Keratinocyte (primary cell): ENCODE measurements at regions not wholly inside any gene's neighbourhood (a gene's known extent, or its start where the extent isn't known, plus 50 kb on each side); places are given as distances from the start of the nearest gene placed in this dataset.

Experiments
- DNase-seq: peaks from one replicate; pipeline ENCODE4 v3.0.0-alpha.2; 2011; ENCODE audit warnings: low read depth, missing footprints, low spot score
- FAIRE-seq: peaks from 2 replicates; lab custom pipeline; 2011; peaks lifted over from hg19 to GRCh38; lab: Jason Lieb, UNC
- H2AFZ ChIP-seq: 2 replicates; pipeline ENCODE4 v1.6.0; 2012; ENCODE audit warnings: low read length, control low read depth, inconsistent platforms; ENCODE audit not compliant: control insufficient read depth
- H3K27ac ChIP-seq: 2 replicates; pipeline ENCODE4 v1.5.1; 2011; ENCODE audit warnings: low read length; ENCODE audit not compliant: control insufficient read depth, insufficient read depth
- H3K27me3 ChIP-seq: 3 replicates; pipeline ENCODE4 v1.6.0; 2011; ENCODE audit warnings: low read length; ENCODE audit not compliant: control insufficient read depth, insufficient read depth; ENCODE audit errors: extremely low read depth
- H3K36me3 ChIP-seq, 2 experiments: 2 replicates in 1 of 2; 3 replicates in 1 of 2; pipeline ENCODE4 v1.5.1; 2011; ENCODE audit warnings: low read length in 2 of 2, mild to moderate bottlenecking in 1 of 2; ENCODE audit not compliant: control insufficient read depth in 2 of 2, insufficient read depth in 2 of 2; ENCODE audit errors: extremely low read depth in 1 of 2
- H3K4me1 ChIP-seq: 3 replicates; pipeline ENCODE4 v1.5.1; 2011; ENCODE audit warnings: low read length; ENCODE audit not compliant: control insufficient read depth, insufficient read depth; ENCODE audit errors: extremely low read depth
- H3K4me2 ChIP-seq: 3 replicates; pipeline ENCODE4 v1.6.0; 2011; ENCODE audit warnings: low read depth, low read length; ENCODE audit not compliant: control insufficient read depth, insufficient read depth; ENCODE audit errors: extremely low read depth
- H3K4me3 ChIP-seq, 3 experiments: fragments of 200-600 bp in 1 of 3; sonication (generic) in 1 of 3; 2 replicates in 2 of 3; 3 replicates in 1 of 3; pipeline ENCODE4 v1.5.1; 2011 to 2016; ENCODE audit warnings: low read length in 3 of 3, mild to moderate bottlenecking in 3 of 3, control low read depth in 2 of 3, inconsistent platforms in 1 of 3, low read depth in 1 of 3, mixed read lengths in 1 of 3, mixed run types in 1 of 3, moderate library complexity in 1 of 3; ENCODE audit not compliant: control insufficient read depth in 2 of 3, insufficient read depth in 2 of 3; ENCODE audit errors: extremely low read depth in 1 of 3
- H3K79me2 ChIP-seq: 2 replicates; pipeline ENCODE4 v1.6.0; 2012; ENCODE audit warnings: low read length; ENCODE audit not compliant: control insufficient read depth, insufficient read depth
- H3K9ac ChIP-seq: 3 replicates; pipeline ENCODE4 v1.6.0; 2011; ENCODE audit warnings: low read length; ENCODE audit not compliant: control insufficient read depth, insufficient read depth; ENCODE audit errors: extremely low read depth
- H3K9me1 ChIP-seq: 3 replicates; pipeline ENCODE4 v1.6.0; 2011; ENCODE audit warnings: low read length; ENCODE audit not compliant: control insufficient read depth, insufficient read depth; ENCODE audit errors: extremely low read depth
- H3K9me3 ChIP-seq: 2 replicates; pipeline ENCODE4 v1.5.1; 2012; ENCODE audit warnings: low read depth, low read length; ENCODE audit not compliant: control insufficient read depth
- H4K20me1 ChIP-seq: 3 replicates; pipeline ENCODE4 v1.6.0; 2011; ENCODE audit warnings: low read length; ENCODE audit not compliant: control insufficient read depth, insufficient read depth; ENCODE audit errors: extremely low read depth
- CTCF ChIP-seq, 3 experiments: IDR thresholded peaks in 1 of 3; conservative IDR thresholded peaks in 1 of 3; optimal IDR thresholded peaks in 1 of 3; 2 replicates in 2 of 3; 3 replicates in 1 of 3; pipeline versions ENCODE3 to v1.5.1; 2011; ENCODE audit warnings: low read length in 3 of 3, mild to moderate bottlenecking in 3 of 3, moderate library complexity in 2 of 3, control low read depth in 1 of 3, inconsistent platforms in 1 of 3; ENCODE audit not compliant: insufficient read depth in 2 of 3; ENCODE audit errors: extremely low read depth in 1 of 3
- EZH2 ChIP-seq: IDR thresholded peaks from one replicate; pipeline ENCODE4 v1.6.1; 2012; ENCODE audit warnings: inconsistent platforms, mild to moderate bottlenecking, low read length, moderate library complexity
- dilution Hi-C: fragments of 300-500 bp; cut with MboI; formaldehyde crosslinking; loops from one replicate; pipeline ENCODE4 v1.7.0; 2020; ENCODE audit warnings: low sequenced_read_pairs; ENCODE audit not compliant: extremely low pct_ligation_motif_present

- no peaks in the 10 kb centered on the region for H3K9me3 ChIP-seq
- no peaks in the 10 kb centered on the region for H3K36me3 ChIP-seq
- no peak overlapping the region for H3K9ac ChIP-seq
- peaks cover 15% of the 10 kb centered on the region for H3K4me1 ChIP-seq
- no peak overlapping the region for H3K4me3 ChIP-seq
- TF ChIP-seq EZH2, result no peak
- peak in 1 of 3 experiments; percentile 37 for TF ChIP-seq CTCF (optimal IDR thresholded peaks at IDR 0.05 in 1 of 3, IDR thresholded peaks at IDR 0.05 in 1 of 3, conservative IDR thresholded peaks at IDR 0.05 in 1 of 3; ENCODE audit: extremely low read depth in 1 of 3, insufficient read depth in 2 of 3, low read length in 3 of 3)
- H3K79me2 ChIP-seq, result no peaks in the 10 kb centered on the region
- no peaks in the 10 kb centered on the region for H3K9me1 ChIP-seq
- FAIRE-seq, result no peak
- dilution Hi-C loops, result no loop called here
- DNase-seq, result no peak
- H3K27ac ChIP-seq, result no peak overlapping the region
- no peak overlapping the region for H3K4me2 ChIP-seq
- no peak overlapping the region for H2AFZ ChIP-seq
- H4K20me1 ChIP-seq, result no peaks in the 10 kb centered on the region
- H3K27me3 ChIP-seq, result no peaks in the 10 kb centered on the region
These were observed 237.3 kb downstream of the BCL11B start for GRCh38 chr14:99034711-99035171.

- dilution Hi-C loops, result no loop called here
- Histone ChIP-seq H3K4me2 (peak overlapping the region; percentile 72), H3K36me3 (no peaks in the 10 kb centered on the region), H4K20me1 (no peaks in the 10 kb centered on the region), H3K4me1 (peaks cover 15% of the 10 kb centered on the region), H2AFZ (peak overlapping the region; percentile 75), H3K27ac (peak overlapping the region; percentile 90), H3K4me3 (peak overlapping the region in 1 of 3 experiments; percentile 56), H3K79me2 (no peaks in the 10 kb centered on the region), H3K27me3 (no peaks in the 10 kb centered on the region), H3K9ac (peak overlapping the region; percentile 68), H3K9me1 (no peaks in the 10 kb centered on the region), H3K9me3 (no peaks in the 10 kb centered on the region)
- no peak for TF ChIP-seq EZH2
- TF ChIP-seq CTCF (optimal IDR thresholded peaks at IDR 0.05 in 1 of 3, IDR thresholded peaks at IDR 0.05 in 1 of 3, conservative IDR thresholded peaks at IDR 0.05 in 1 of 3; ENCODE audit: extremely low read depth in 1 of 3, insufficient read depth in 2 of 3, low read length in 3 of 3), result no peak
- FAIRE-seq, result peak; percentile 91
- no peak for DNase-seq
These were observed 236.7 kb downstream of the BCL11B start for GRCh38 chr14:99035268-99035667.
